ENCODE measurements at regions not wholly inside any gene's neighbourhood (a gene's known extent, or its start where the extent isn't known, plus 50 kb on each side); places are given as distances from the start of the nearest gene placed in this dataset.
"Not testable (repeated sequence)": the region's sequence is repeated elsewhere in the genome, so short reads cannot be mapped to it uniquely, and the experiment has no call there.

GRCh38 chr21:6156712-6157389 lies 4364.5 kb upstream of the TPTE start:
- H3K4me3 ChIP-seq (ENCODE audit: extremely low read depth in 1 of 4, insufficient read depth in 2 of 4, low read depth in 3 of 4, low read length in 4 of 4); H3K9me3 ChIP-seq (ENCODE audit: insufficient read depth in 2 of 2, low read depth in 1 of 2, low read length in 1 of 2); POLR2A ChIA-PET (ENCODE audit: partially characterized antibody); H2BK120ac ChIP-seq (replicated peaks; ENCODE audit: low read depth, low read length); H3K27ac ChIP-seq (ENCODE audit: low read depth, low read length); FAIRE-seq; H2BK15ac ChIP-seq (ENCODE audit: low read length); H3K36me3 ChIP-seq (ENCODE audit: control insufficient read depth in 2 of 4, insufficient read depth in 4 of 4, low read length in 3 of 4); H2BK12ac ChIP-seq (ENCODE audit: low read depth, low read length); H2AFZ ChIP-seq (ENCODE audit: low read length); H3K18ac ChIP-seq (ENCODE audit: extremely low read depth, low read length); H4K5ac ChIP-seq (ENCODE audit: insufficient read length, low read depth, low read length); H4K20me1 ChIP-seq (replicated peaks in 1 of 2; ENCODE audit: control insufficient read depth in 1 of 2, insufficient read depth in 2 of 2, low read length in 2 of 2); H2AK5ac ChIP-seq (ENCODE audit: low read depth, low read length); H4K91ac ChIP-seq (replicated peaks; ENCODE audit: insufficient read length, low read length); H3K4me2 ChIP-seq (ENCODE audit: insufficient read depth in 1 of 2, low read depth in 2 of 2, low read length in 2 of 2); H3K4me1 ChIP-seq (replicated peaks in 1 of 4; ENCODE audit: control insufficient read depth in 3 of 4, insufficient read depth in 4 of 4, low read length in 3 of 4); H2BK5ac ChIP-seq (ENCODE audit: low read depth, low read length); CTCF ChIA-PET (ENCODE audit: partially characterized antibody); H3K4ac ChIP-seq (replicated peaks; ENCODE audit: insufficient read length, low read depth, low read length); H3K23ac ChIP-seq (ENCODE audit: insufficient read length); DNase-seq (ENCODE audit: low read depth in 1 of 2, low spot score in 2 of 2); H3K14ac ChIP-seq (ENCODE audit: insufficient read length); H3K9ac ChIP-seq (replicated peaks in 1 of 4; ENCODE audit: extremely low read depth in 1 of 4, low read depth in 3 of 4, low read length in 3 of 4); H2BK20ac ChIP-seq (ENCODE audit: low read length); H3K79me1 ChIP-seq (ENCODE audit: low read depth, low read length); H3K79me2 ChIP-seq (ENCODE audit: control insufficient read depth in 1 of 2, insufficient read depth in 2 of 2, low read length in 2 of 2); H3K56ac ChIP-seq (replicated peaks; ENCODE audit: insufficient read length, low read depth, low read length); H4K8ac ChIP-seq (ENCODE audit: extremely low read depth, insufficient read depth, low read length); H3K23me2 ChIP-seq (ENCODE audit: low read depth, low read length); H3K27me3 ChIP-seq (replicated peaks in 1 of 4; ENCODE audit: control insufficient read depth in 3 of 4, extremely low read depth in 1 of 4, insufficient read depth in 3 of 4, low read length in 3 of 4): not testable (repeated sequence)
- no CpG with 5 or more reads among the region's 27 CpGs for WGBS, 2 experiments (ENCODE audit: extremely low coverage in 1 of 2, insufficient coverage in 1 of 2, insufficient read length in 1 of 2, insufficient replicate concordance in 2 of 2, low coverage in 1 of 2, low lambda C conversion rate in 2 of 2, missing lambda C conversion rate in 1 of 2)

- H3K9ac ChIP-seq (replicated peaks in 1 of 4; ENCODE audit: extremely low read depth in 1 of 4, low read depth in 3 of 4, low read length in 3 of 4); H3K27ac ChIP-seq (ENCODE audit: low read depth, low read length); H3K14ac ChIP-seq (ENCODE audit: insufficient read length); H2BK15ac ChIP-seq (ENCODE audit: low read length); H3K79me2 ChIP-seq (ENCODE audit: control insufficient read depth in 1 of 2, insufficient read depth in 2 of 2, low read length in 2 of 2); H3K56ac ChIP-seq (replicated peaks; ENCODE audit: insufficient read length, low read depth, low read length); H2AK5ac ChIP-seq (ENCODE audit: low read depth, low read length); POLR2A ChIA-PET (ENCODE audit: partially characterized antibody); H3K4me1 ChIP-seq (replicated peaks in 1 of 4; ENCODE audit: control insufficient read depth in 3 of 4, insufficient read depth in 4 of 4, low read length in 3 of 4); H4K8ac ChIP-seq (ENCODE audit: extremely low read depth, insufficient read depth, low read length); FAIRE-seq; H4K20me1 ChIP-seq (replicated peaks in 1 of 2; ENCODE audit: control insufficient read depth in 1 of 2, insufficient read depth in 2 of 2, low read length in 2 of 2); H3K18ac ChIP-seq (ENCODE audit: extremely low read depth, low read length); H3K36me3 ChIP-seq (ENCODE audit: control insufficient read depth in 2 of 4, insufficient read depth in 4 of 4, low read length in 3 of 4); H2BK5ac ChIP-seq (ENCODE audit: low read depth, low read length); H4K5ac ChIP-seq (ENCODE audit: insufficient read length, low read depth, low read length); H3K4me3 ChIP-seq (ENCODE audit: extremely low read depth in 1 of 4, insufficient read depth in 2 of 4, low read depth in 3 of 4, low read length in 4 of 4); DNase-seq (ENCODE audit: low read depth in 1 of 2, low spot score in 2 of 2); H2BK120ac ChIP-seq (replicated peaks; ENCODE audit: low read depth, low read length); H2AFZ ChIP-seq (ENCODE audit: low read length); H3K4ac ChIP-seq (replicated peaks; ENCODE audit: insufficient read length, low read depth, low read length); H3K27me3 ChIP-seq (replicated peaks in 1 of 4; ENCODE audit: control insufficient read depth in 3 of 4, extremely low read depth in 1 of 4, insufficient read depth in 3 of 4, low read length in 3 of 4); H3K79me1 ChIP-seq (ENCODE audit: low read depth, low read length); H3K9me3 ChIP-seq (ENCODE audit: insufficient read depth in 2 of 2, low read depth in 1 of 2, low read length in 1 of 2); H3K4me2 ChIP-seq (ENCODE audit: insufficient read depth in 1 of 2, low read depth in 2 of 2, low read length in 2 of 2); H2BK20ac ChIP-seq (ENCODE audit: low read length); H2BK12ac ChIP-seq (ENCODE audit: low read depth, low read length); CTCF ChIA-PET (ENCODE audit: partially characterized antibody); H3K23me2 ChIP-seq (ENCODE audit: low read depth, low read length); H4K91ac ChIP-seq (replicated peaks; ENCODE audit: insufficient read length, low read length); H3K23ac ChIP-seq (ENCODE audit: insufficient read length): not testable (repeated sequence)
- WGBS, 2 experiments (ENCODE audit: extremely low coverage in 1 of 2, insufficient coverage in 1 of 2, insufficient read length in 1 of 2, insufficient replicate concordance in 2 of 2, low coverage in 1 of 2, low lambda C conversion rate in 2 of 2, missing lambda C conversion rate in 1 of 2): no CpG with 5 or more reads among the region's 11 CpGs
Measured at GRCh38 chr21:6157515-6157914, 4363.9 kb upstream of the TPTE start.

Measured in H1 (cell line).